NB4 (cell line): ENCODE measurements at regions not wholly inside any gene's neighbourhood (a gene's known extent, or its start where the extent isn't known, plus 50 kb on each side); places are given as distances from the start of the nearest gene placed in this dataset.

Experiments used
- MYC ChIP-seq: IDR thresholded peaks from 2 replicates; pipeline ENCODE4 v1.6.1; 2011; ENCODE audit warnings: low read depth, low read length
- POLR2A ChIP-seq: IDR thresholded peaks from 2 replicates; pipeline ENCODE4 v1.6.1; 2011; ENCODE audit warnings: mild to moderate bottlenecking; ENCODE audit not compliant: insufficient read length; ENCODE audit errors: extremely low read depth
- TF ChIP-seq, protein P1 (sequence below): IDR thresholded peaks from one replicate; pipeline ENCODE4 v1.5.1; 2012; ENCODE audit warnings: low read depth, low read length

DNA sequence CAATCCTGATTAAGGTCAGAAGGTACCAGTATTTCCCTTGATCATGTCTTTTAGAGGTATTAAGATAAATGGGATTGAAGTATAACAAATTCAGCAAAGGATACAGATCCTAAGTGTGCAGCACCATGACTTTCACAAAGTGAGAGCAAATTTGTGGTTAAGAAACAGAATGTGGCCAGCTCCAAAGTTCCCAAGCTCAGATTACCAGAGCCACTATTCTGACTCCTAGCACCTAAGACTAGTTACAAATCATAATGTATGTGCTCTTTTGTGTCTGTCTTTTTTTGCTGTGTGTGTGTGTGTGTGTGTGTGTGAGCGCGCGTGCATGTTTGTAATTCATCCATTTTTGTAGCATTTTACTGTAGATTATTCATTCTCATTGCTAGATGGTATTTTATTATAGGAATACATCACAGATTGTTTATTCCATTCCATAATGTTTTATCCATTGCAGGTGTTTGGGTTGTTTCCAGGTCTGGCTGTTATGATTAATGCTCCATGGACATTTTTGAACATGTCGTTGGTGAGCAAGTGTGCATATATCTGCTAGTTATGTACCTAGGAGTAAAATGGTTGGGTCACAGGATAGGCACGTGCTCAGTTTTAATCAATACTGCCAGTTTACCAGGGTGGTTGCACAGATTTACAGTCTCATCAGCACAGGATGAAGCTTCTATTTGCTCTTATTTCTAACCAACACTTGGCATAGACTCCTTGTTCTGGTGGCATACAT, 314.0 kb upstream of the JAG1 start:
- TF ChIP-seq, protein P1, sequence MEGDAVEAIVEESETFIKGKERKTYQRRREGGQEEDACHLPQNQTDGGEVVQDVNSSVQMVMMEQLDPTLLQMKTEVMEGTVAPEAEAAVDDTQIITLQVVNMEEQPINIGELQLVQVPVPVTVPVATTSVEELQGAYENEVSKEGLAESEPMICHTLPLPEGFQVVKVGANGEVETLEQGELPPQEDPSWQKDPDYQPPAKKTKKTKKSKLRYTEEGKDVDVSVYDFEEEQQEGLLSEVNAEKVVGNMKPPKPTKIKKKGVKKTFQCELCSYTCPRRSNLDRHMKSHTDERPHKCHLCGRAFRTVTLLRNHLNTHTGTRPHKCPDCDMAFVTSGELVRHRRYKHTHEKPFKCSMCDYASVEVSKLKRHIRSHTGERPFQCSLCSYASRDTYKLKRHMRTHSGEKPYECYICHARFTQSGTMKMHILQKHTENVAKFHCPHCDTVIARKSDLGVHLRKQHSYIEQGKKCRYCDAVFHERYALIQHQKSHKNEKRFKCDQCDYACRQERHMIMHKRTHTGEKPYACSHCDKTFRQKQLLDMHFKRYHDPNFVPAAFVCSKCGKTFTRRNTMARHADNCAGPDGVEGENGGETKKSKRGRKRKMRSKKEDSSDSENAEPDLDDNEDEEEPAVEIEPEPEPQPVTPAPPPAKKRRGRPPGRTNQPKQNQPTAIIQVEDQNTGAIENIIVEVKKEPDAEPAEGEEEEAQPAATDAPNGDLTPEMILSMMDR: no peak
- no peak for TF ChIP-seq POLR2A
- no peak for TF ChIP-seq MYC
